ENCODE measurements at regions not wholly inside any gene's neighbourhood (a gene's known extent, or its start where the extent isn't known, plus 50 kb on each side); places are given as distances from the start of the nearest gene placed in this dataset.

GRCh38 chr1:234884006-234884405 is 244.6 kb downstream of the TOMM20 start:
- no peak for DNase-seq (ENCODE audit: low spot score)

GRCh38 chr1:234882898-234883297 is 245.7 kb downstream of the TOMM20 start:
- no peak for DNase-seq (ENCODE audit: low spot score)

- DNase-seq (ENCODE audit: low spot score): no peak
These were observed 246.5 kb downstream of the TOMM20 start for GRCh38 chr1:234881893-234882771.

- no peak for DNase-seq (ENCODE audit: low spot score)
These were observed 249.2 kb downstream of the TOMM20 start for GRCh38 chr1:234879147-234880080.

- no peak for DNase-seq (ENCODE audit: low spot score)
These were observed 250.3 kb downstream of the TOMM20 start for GRCh38 chr1:234878288-234878687.

- no peak for DNase-seq (ENCODE audit: low spot score)
These were observed 250.9 kb downstream of the TOMM20 start for GRCh38 chr1:234877761-234878160.

- DNase-seq (ENCODE audit: low spot score): no peak
These were observed 252.4 kb downstream of the TOMM20 start for GRCh38 chr1:234875953-234876855.

GRCh38 chr1:234875328-234875952 is 253.2 kb downstream of the TOMM20 start:
- DNase-seq (ENCODE audit: low spot score): no peak

GRCh38 chr1:234874291-234875288 is 254.0 kb downstream of the TOMM20 start:
- no peak for DNase-seq (ENCODE audit: low spot score)

GRCh38 chr1:234871710-234872271 is 256.8 kb downstream of the TOMM20 start:
- no peak for DNase-seq (ENCODE audit: low spot score)

- DNase-seq (ENCODE audit: low spot score): no peak
These were observed 257.5 kb downstream of the TOMM20 start for GRCh38 chr1:234871039-234871709.

GRCh38 chr1:234870020-234870981 is 258.3 kb downstream of the TOMM20 start:
- no peak for DNase-seq (ENCODE audit: low spot score)

GRCh38 chr1:234869182-234870019 is 259.2 kb downstream of the TOMM20 start:
- DNase-seq (ENCODE audit: low spot score): no peak

- DNase-seq (ENCODE audit: low spot score): no peak
These were observed 258.5 kb upstream of the IRF2BP2 start for GRCh38 chr1:234868296-234869147.

- no peak for DNase-seq (ENCODE audit: low spot score)
These were observed 256.3 kb upstream of the IRF2BP2 start for GRCh38 chr1:234866007-234866866.

All from pons (tissue), 1 donor.